ENCODE measurements at regions not wholly inside any gene's neighbourhood (a gene's known extent, or its start where the extent isn't known, plus 50 kb on each side); places are given as distances from the start of the nearest gene placed in this dataset.
"Not testable (repeated sequence)": the region's sequence is repeated elsewhere in the genome, so short reads cannot be mapped to it uniquely, and the experiment has no call there.

DNA sequence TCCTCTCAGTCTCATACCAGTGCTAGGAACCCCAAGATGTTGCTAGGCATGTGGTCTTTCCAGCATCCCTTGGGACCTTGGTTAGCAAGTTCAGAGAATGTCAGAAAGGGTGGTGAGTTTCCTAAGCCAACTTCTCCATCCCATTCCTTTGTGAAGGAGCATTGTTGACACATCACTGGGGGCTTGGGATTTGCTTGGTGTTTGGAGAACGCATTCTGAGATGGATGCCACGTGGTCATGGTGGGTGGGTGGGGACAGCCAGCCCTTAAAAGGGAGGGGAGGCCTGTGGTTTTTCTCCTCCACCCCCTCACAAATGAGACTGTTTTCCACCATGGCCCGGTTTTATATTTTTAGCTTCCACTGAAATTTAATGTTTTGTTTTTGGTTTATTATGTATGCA, 83.3 kb upstream of the ZNF536 start:
- TF ChIP-seq, protein P1, sequence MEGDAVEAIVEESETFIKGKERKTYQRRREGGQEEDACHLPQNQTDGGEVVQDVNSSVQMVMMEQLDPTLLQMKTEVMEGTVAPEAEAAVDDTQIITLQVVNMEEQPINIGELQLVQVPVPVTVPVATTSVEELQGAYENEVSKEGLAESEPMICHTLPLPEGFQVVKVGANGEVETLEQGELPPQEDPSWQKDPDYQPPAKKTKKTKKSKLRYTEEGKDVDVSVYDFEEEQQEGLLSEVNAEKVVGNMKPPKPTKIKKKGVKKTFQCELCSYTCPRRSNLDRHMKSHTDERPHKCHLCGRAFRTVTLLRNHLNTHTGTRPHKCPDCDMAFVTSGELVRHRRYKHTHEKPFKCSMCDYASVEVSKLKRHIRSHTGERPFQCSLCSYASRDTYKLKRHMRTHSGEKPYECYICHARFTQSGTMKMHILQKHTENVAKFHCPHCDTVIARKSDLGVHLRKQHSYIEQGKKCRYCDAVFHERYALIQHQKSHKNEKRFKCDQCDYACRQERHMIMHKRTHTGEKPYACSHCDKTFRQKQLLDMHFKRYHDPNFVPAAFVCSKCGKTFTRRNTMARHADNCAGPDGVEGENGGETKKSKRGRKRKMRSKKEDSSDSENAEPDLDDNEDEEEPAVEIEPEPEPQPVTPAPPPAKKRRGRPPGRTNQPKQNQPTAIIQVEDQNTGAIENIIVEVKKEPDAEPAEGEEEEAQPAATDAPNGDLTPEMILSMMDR (IDR thresholded peaks at IDR 0.05; ENCODE audit: borderline replicate concordance, insufficient read depth, low read depth, low read length), result no peak
- no peak overlapping the region for H3K4me3 ChIP-seq (ENCODE audit: low read depth, low read length)

DNA sequence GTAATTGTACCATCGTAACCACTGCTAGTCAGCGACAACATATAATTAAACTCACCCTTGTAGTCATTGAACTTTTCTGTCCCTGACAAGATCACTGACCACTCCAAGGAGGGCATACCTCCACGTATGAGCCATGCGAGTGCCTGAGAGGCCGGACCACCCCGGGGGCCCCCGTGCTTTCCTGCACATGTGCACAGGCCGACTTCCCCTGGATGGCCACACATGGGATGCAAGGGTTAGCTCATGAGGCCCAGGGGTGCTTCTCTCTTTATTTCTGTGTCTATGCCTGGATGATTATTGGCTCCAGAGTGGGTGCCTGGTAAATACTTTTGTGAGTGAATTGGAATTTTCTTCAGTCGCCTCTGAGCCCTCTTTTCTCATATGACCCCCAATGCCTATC, 82.8 kb upstream of the ZNF536 start:
- TF ChIP-seq, protein P1 (IDR thresholded peaks at IDR 0.05; ENCODE audit: borderline replicate concordance, insufficient read depth, low read depth, low read length), result no peak
- H3K4me3 ChIP-seq (ENCODE audit: low read depth, low read length), result no peak overlapping the region

DNA sequence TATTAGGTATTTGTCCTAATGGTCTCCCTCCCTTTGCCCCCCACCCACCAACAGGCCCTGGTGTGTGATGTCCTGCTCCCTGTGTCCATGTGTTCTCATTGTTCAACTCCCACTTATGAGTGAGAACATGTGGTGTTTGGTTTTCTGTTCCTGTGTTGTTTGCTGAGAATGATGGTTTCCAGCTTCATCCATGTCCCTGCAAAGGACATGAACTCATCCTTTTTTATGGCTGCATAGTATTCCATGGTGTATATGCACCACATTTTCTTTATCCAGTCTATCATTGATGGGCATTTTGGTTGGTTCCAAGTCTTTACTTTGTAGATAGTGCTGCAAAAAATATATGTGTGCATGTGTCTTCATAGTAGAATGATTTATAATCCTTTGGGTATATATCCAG, 81.4 kb upstream of the ZNF536 start:
- H3K4me3 ChIP-seq (ENCODE audit: low read depth, low read length), result not testable (repeated sequence)

DNA sequence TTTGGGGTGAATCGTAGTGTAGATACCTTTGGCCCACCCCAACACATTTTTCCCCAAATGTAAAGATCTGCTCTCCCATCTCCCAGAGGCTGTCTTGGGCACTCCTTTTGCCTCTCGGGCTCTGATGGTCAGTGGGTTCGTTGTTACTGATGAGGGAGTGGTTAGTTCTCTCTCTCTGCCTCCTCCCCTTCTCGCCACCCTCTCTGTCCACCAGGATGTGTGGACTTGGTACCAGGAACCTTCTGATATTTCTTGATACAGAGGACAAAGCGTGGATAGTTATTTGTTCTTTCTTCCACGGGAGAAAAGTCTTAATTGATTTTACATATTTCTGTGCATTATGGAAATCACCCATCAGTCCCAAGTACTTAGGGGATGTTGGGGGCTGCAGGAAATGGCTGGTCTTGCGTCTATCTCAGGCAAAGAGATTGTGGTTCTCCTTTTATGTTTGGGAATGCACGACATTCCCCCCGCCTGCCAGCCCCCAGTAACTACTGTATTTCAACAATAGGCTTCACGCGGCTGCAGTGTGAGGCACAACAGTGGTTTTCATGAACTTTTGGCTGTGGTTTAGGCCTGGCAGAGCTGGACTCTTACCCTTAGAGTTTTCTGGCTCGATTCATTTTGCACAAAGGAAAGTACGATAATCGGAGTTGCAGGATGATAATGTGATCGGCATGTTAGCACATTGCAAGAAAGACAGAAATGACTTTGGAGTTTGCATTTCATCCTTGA, 79.0 kb upstream of the ZNF536 start:
- H3K4me3 ChIP-seq (ENCODE audit: low read depth, low read length), result no peak overlapping the region
- TF ChIP-seq, protein P1 (IDR thresholded peaks at IDR 0.05; ENCODE audit: borderline replicate concordance, insufficient read depth, low read depth, low read length), result no peak

DNA sequence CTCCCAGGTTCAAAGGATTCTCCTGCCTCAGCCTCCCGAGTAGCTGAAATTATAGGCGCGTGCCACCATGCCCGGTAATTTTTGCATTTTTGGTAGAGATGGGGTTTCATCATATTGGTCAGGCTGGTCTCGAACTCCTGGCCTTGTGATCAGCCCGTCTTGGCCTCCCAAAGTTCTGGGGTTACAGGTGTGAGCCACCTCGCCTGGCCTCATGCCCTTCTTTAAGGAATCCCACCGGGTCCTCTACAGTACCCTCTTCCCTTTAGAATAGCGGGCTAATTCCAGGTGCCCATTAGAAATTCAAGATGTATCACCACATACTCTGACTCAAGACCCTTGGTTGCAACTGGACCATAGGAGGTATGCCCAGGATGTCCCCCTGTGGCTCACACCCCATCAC, 74.2 kb upstream of the ZNF536 start:
- H3K4me3 ChIP-seq (ENCODE audit: low read depth, low read length), result no peak overlapping the region
- TF ChIP-seq, protein P1 (IDR thresholded peaks at IDR 0.05; ENCODE audit: borderline replicate concordance, insufficient read depth, low read depth, low read length), result no peak

DNA sequence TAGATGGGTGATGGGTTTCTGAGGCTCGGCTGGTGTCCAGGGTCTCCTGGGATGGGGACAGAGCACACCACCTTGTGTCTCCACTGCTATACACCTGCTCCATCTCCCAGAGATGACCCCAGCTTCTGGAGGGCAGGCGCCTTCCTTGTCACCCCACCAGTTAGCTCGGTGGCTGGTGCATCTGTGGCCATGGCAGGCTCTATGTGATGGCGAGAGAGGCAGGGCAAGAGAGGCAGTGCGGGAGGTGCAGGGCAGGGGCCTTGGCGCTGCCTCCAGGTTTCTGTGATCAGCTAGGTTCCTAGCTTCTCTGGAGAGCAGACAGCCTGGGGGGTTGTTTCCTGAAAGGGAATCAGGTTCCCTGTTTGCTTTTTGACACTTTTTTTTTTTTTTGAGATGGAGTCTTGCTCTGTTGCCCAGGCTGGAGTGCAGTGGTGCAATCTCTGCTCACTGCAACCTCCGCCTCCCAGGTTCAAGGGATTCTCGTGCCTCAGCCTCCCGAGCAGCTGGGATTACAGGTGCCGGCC, 69.0 kb upstream of the ZNF536 start:
- TF ChIP-seq, protein P1 (IDR thresholded peaks at IDR 0.05; ENCODE audit: borderline replicate concordance, insufficient read depth, low read depth, low read length), result no peak
- no peak overlapping the region for H3K4me3 ChIP-seq (ENCODE audit: low read depth, low read length)

DNA sequence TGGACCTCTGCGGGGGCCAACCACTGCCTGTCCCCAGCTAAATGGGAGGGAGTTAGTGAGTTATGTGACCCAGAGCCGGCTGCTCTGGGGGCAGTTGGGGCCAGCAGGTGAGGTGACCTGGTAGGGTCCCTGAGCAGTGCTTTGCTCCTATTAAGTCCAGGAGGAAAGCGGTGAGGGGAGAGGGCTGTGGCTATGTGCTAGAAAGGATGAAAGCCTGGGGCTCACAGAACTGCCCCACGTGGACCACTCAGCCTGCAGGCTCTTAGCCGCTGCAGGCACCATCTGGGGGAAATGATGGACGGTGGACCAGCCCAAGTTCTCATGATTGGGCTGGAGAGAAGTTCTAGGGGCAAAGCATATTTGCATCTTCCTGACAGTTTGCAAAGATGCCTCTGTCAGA, 67.6 kb upstream of the ZNF536 start:
- H3K4me3 ChIP-seq (ENCODE audit: low read depth, low read length), result no peak overlapping the region
- TF ChIP-seq, protein P1 (IDR thresholded peaks at IDR 0.05; ENCODE audit: borderline replicate concordance, insufficient read depth, low read depth, low read length), result no peak
